COR-L47 (cell line): ENCODE measurements at regions not wholly inside any gene's neighbourhood (a gene's known extent, or its start where the extent isn't known, plus 50 kb on each side); places are given as distances from the start of the nearest gene placed in this dataset.

Source experiments
- DNase-seq: peaks from one replicate; lab custom pipeline; 2025; lab: John Stamatoyannopoulos, UW

GRCh38 chr4:122671919-122672490 lies 51.1 kb upstream of the IL21 start:
- peak; percentile 18 for DNase-seq

GRCh38 chr4:122673252-122673651 lies 52.4 kb upstream of the IL21 start:
- no peak for DNase-seq

GRCh38 chr4:122674371-122674770 lies 53.5 kb upstream of the IL21 start:
- DNase-seq: no peak

- no peak for DNase-seq
Observed at GRCh38 chr4:122679317-122679716, 53.2 kb upstream of the BBS12 start.

- no peak for DNase-seq
Observed at GRCh38 chr4:122679946-122680345, 52.6 kb upstream of the BBS12 start.

GRCh38 chr4:122681568-122681967 lies 50.9 kb upstream of the BBS12 start:
- DNase-seq: no peak
